ENCODE measurements at regions not wholly inside any gene's neighbourhood (a gene's known extent, or its start where the extent isn't known, plus 50 kb on each side); places are given as distances from the start of the nearest gene placed in this dataset.

- DNase-seq (ENCODE audit: low read depth) = no peak
- no peak for TF ChIP-seq CTCF (conservative IDR thresholded peaks at IDR 0.05; ENCODE audit: low read length)
- no peak overlapping the region for H3K4me3 ChIP-seq (ENCODE audit: low read length)
Measured at GRCh38 chr1:195790514-195791168, 817.6 kb downstream of the KCNT2 start.

- H3K4me3 ChIP-seq (ENCODE audit: low read length) = no peak overlapping the region
- no peak for TF ChIP-seq CTCF (conservative IDR thresholded peaks at IDR 0.05; ENCODE audit: low read length)
- no peak for DNase-seq (ENCODE audit: low read depth)
Measured at GRCh38 chr1:195789321-195789720, 818.9 kb downstream of the KCNT2 start.

- no peak for TF ChIP-seq CTCF (conservative IDR thresholded peaks at IDR 0.05; ENCODE audit: low read length)
- H3K4me3 ChIP-seq (ENCODE audit: low read length) = no peak overlapping the region
- DNase-seq (ENCODE audit: low read depth) = no peak
Measured at GRCh38 chr1:195788721-195789120, 819.5 kb downstream of the KCNT2 start.

GRCh38 chr1:195785830-195786229 lies 822.4 kb downstream of the KCNT2 start:
- TF ChIP-seq CTCF (conservative IDR thresholded peaks at IDR 0.05; ENCODE audit: low read length) = no peak
- H3K4me3 ChIP-seq (ENCODE audit: low read length) = no peak overlapping the region
- DNase-seq (ENCODE audit: low read depth) = no peak

- no peak for DNase-seq (ENCODE audit: low read depth)
- TF ChIP-seq CTCF (conservative IDR thresholded peaks at IDR 0.05; ENCODE audit: low read length) = no peak
- H3K4me3 ChIP-seq (ENCODE audit: low read length) = no peak overlapping the region
Measured at GRCh38 chr1:195773931-195774330, 834.3 kb downstream of the KCNT2 start.

GRCh38 chr1:195769461-195769860 lies 838.8 kb downstream of the KCNT2 start:
- H3K4me3 ChIP-seq (ENCODE audit: low read length) = no peak overlapping the region
- no peak for DNase-seq (ENCODE audit: low read depth)
- no peak for TF ChIP-seq CTCF (conservative IDR thresholded peaks at IDR 0.05; ENCODE audit: low read length)

GRCh38 chr1:195768936-195769335 lies 839.3 kb downstream of the KCNT2 start:
- no peak for DNase-seq (ENCODE audit: low read depth)
- no peak overlapping the region for H3K4me3 ChIP-seq (ENCODE audit: low read length)
- no peak for TF ChIP-seq CTCF (conservative IDR thresholded peaks at IDR 0.05; ENCODE audit: low read length)
